ENCODE measurements at regions not wholly inside any gene's neighbourhood (a gene's known extent, or its start where the extent isn't known, plus 50 kb on each side); places are given as distances from the start of the nearest gene placed in this dataset.

GRCh38 chr6:81981812-81982211 lies 229.3 kb upstream of the TENT5A start:
- Mint-ChIP-seq H3K27me3 (ENCODE audit: low read depth) (no peaks in the 10 kb centered on the region), H3K9me3 (peaks cover 21% of the 10 kb centered on the region), H3K36me3 (ENCODE audit: low read depth) (no peaks in the 10 kb centered on the region), H3K27ac (no peak overlapping the region), H3K4me1 (no peaks in the 10 kb centered on the region), H3K4me3 (no peak overlapping the region)
- no peak for TF ChIP-seq CTCF (IDR thresholded peaks at IDR 0.05; ENCODE audit: unreplicated experiment in 3 of 3)

- Mint-ChIP-seq H3K9me3 (peaks cover 35% of the 10 kb centered on the region), H3K27ac (no peak overlapping the region), H3K27me3 (ENCODE audit: low read depth) (no peaks in the 10 kb centered on the region), H3K4me1 (no peaks in the 10 kb centered on the region), H3K4me3 (no peak overlapping the region), H3K36me3 (ENCODE audit: low read depth) (no peaks in the 10 kb centered on the region)
- no peak for TF ChIP-seq CTCF (IDR thresholded peaks at IDR 0.05; ENCODE audit: unreplicated experiment in 3 of 3)
These were observed 227.3 kb upstream of the TENT5A start for GRCh38 chr6:81979767-81980166.

- Mint-ChIP-seq H3K36me3 (ENCODE audit: low read depth) (no peaks in the 10 kb centered on the region), H3K4me1 (no peaks in the 10 kb centered on the region), H3K27me3 (ENCODE audit: low read depth) (no peaks in the 10 kb centered on the region), H3K9me3 (peaks cover 39% of the 10 kb centered on the region), H3K27ac (no peak overlapping the region), H3K4me3 (no peak overlapping the region)
- TF ChIP-seq CTCF (IDR thresholded peaks at IDR 0.05; ENCODE audit: unreplicated experiment in 3 of 3): no peak
These were observed 226.8 kb upstream of the TENT5A start for GRCh38 chr6:81979329-81979728.

GRCh38 chr6:81978230-81978629 lies 225.7 kb upstream of the TENT5A start:
- Mint-ChIP-seq H3K27ac (no peak overlapping the region), H3K27me3 (ENCODE audit: low read depth) (no peaks in the 10 kb centered on the region), H3K4me1 (no peaks in the 10 kb centered on the region), H3K4me3 (no peak overlapping the region), H3K36me3 (ENCODE audit: low read depth) (no peaks in the 10 kb centered on the region), H3K9me3 (peaks cover 47% of the 10 kb centered on the region)
- TF ChIP-seq CTCF (IDR thresholded peaks at IDR 0.05; ENCODE audit: unreplicated experiment in 3 of 3): no peak

- TF ChIP-seq CTCF (IDR thresholded peaks at IDR 0.05; ENCODE audit: unreplicated experiment in 3 of 3): no peak
- Mint-ChIP-seq H3K4me1 (no peaks in the 10 kb centered on the region), H3K4me3 (no peak overlapping the region), H3K36me3 (ENCODE audit: low read depth) (no peaks in the 10 kb centered on the region), H3K27ac (no peak overlapping the region), H3K9me3 (peaks cover 55% of the 10 kb centered on the region), H3K27me3 (ENCODE audit: low read depth) (no peaks in the 10 kb centered on the region)
These were observed 225.0 kb upstream of the TENT5A start for GRCh38 chr6:81977486-81977885.

GRCh38 chr6:81969814-81970213 lies 217.3 kb upstream of the TENT5A start:
- Mint-ChIP-seq H3K36me3 (ENCODE audit: low read depth) (no peaks in the 10 kb centered on the region), H3K27ac (no peak overlapping the region), H3K27me3 (ENCODE audit: low read depth) (no peaks in the 10 kb centered on the region), H3K4me3 (no peak overlapping the region), H3K9me3 (peaks cover 30% of the 10 kb centered on the region), H3K4me1 (no peaks in the 10 kb centered on the region)
- no peak for TF ChIP-seq CTCF (IDR thresholded peaks at IDR 0.05; ENCODE audit: unreplicated experiment in 3 of 3)
